Right atrium auricular region (tissue), 2 donors: ENCODE measurements at regions not wholly inside any gene's neighbourhood (a gene's known extent, or its start where the extent isn't known, plus 50 kb on each side); places are given as distances from the start of the nearest gene placed in this dataset.
"Not testable (repeated sequence)": the region's sequence is repeated elsewhere in the genome, so short reads cannot be mapped to it uniquely, and the experiment has no call there.

Source experiments
- DNase-seq: peaks from one replicate; pipeline ENCODE4 v3.0.0-alpha.2; 2019; ENCODE audit warnings: low spot score
- H3K27ac ChIP-seq, 2 donors: fragments of 200-600 bp; sonication (generic); 1 replicate in 1 of 2; 2 replicates in 1 of 2; pipeline ENCODE4 v1.5.1; 2016 to 2019
- H3K27me3 ChIP-seq, 2 donors: fragments of 200-600 bp; sonication (generic); one replicate each; pipeline versions ENCODE4 v1.5.1 to v1.6.0; 2017 to 2019
- H3K36me3 ChIP-seq: fragments of 200-600 bp; sonication (generic); one replicate; pipeline ENCODE4 v1.5.1; 2016
- H3K4me1 ChIP-seq, 2 donors: fragments of 200-600 bp; sonication (generic); one replicate each; pipeline versions ENCODE4 v1.5.1 to v1.6.0; 2017 to 2019
- H3K4me3 ChIP-seq, 2 donors: fragments of 200-600 bp; sonication (generic); 1 replicate in 1 of 2; 2 replicates in 1 of 2; pipeline ENCODE4 v1.5.1; 2017 to 2019; ENCODE audit warnings: mild to moderate bottlenecking in 1 of 2, moderate library complexity in 1 of 2
- H3K9me3 ChIP-seq, 2 donors: fragments of 200-600 bp; sonication (generic); one replicate each; pipeline ENCODE4 v1.5.1; 2019
- TF ChIP-seq, protein P1 (sequence below), 2 donors: fragments of 200-600 bp; sonication (generic); IDR thresholded peaks; one replicate each; pipeline ENCODE4 v1.5.1; 2019; ENCODE audit warnings: antibody characterized with exemption in 2 of 2

DNA sequence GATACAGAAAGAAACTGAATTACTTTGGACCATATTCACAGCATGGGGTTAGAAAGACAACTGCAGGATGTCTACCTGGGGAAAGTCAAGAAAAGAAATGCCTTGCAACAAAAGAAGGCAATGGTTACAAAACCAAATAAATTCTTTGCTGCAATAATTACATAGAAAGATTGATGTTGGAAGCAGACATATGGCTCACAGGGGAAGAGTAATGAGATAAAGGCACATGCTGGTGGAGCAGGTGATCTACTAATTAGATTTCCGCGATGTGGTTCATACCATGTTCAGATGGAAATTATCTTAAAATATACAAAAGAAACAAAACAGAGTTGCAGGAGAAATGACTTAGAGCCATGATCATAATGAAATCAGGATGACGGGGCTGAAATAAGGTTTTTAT is 718.8 kb upstream of the PKDCC start:
- DNase-seq: no peak
- Histone ChIP-seq H3K27me3 (no peaks in the 10 kb centered on the region), H3K36me3 (no peaks in the 10 kb centered on the region), H3K4me3 (no peak overlapping the region), H3K27ac (no peak overlapping the region), H3K9me3 (no peaks in the 10 kb centered on the region), H3K4me1 (no peaks in the 10 kb centered on the region)
- TF ChIP-seq, protein P1, sequence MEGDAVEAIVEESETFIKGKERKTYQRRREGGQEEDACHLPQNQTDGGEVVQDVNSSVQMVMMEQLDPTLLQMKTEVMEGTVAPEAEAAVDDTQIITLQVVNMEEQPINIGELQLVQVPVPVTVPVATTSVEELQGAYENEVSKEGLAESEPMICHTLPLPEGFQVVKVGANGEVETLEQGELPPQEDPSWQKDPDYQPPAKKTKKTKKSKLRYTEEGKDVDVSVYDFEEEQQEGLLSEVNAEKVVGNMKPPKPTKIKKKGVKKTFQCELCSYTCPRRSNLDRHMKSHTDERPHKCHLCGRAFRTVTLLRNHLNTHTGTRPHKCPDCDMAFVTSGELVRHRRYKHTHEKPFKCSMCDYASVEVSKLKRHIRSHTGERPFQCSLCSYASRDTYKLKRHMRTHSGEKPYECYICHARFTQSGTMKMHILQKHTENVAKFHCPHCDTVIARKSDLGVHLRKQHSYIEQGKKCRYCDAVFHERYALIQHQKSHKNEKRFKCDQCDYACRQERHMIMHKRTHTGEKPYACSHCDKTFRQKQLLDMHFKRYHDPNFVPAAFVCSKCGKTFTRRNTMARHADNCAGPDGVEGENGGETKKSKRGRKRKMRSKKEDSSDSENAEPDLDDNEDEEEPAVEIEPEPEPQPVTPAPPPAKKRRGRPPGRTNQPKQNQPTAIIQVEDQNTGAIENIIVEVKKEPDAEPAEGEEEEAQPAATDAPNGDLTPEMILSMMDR (IDR thresholded peaks at IDR 0.05): no peak

DNA sequence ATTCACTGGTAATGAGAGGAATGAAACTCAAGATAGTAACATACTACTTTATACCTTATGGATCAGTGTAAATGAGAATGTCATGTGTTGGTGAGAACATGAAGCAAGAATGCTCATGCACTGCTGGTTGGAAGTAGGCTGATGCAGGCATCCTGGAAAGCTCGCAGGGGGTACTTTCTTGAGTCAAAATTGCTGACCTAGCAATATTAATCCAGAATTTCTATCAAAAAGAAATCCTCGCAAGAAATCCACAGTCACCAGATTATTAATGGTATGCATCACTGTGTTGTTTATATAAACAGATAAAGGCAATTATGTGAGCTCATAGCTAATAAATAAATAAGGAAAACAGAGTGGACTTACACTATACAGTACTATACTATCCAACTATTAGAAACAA is 713.7 kb upstream of the PKDCC start:
- H3K27ac ChIP-seq: no peak overlapping the region
- H3K4me3 ChIP-seq: no peak overlapping the region
- H3K9me3 ChIP-seq: no peaks in the 10 kb centered on the region
- no peaks in the 10 kb centered on the region for H3K36me3 ChIP-seq
- no peaks in the 10 kb centered on the region for H3K4me1 ChIP-seq
- no peak for DNase-seq
- TF ChIP-seq, protein P1 (IDR thresholded peaks at IDR 0.05): no peak
- H3K27me3 ChIP-seq: no peaks in the 10 kb centered on the region

DNA sequence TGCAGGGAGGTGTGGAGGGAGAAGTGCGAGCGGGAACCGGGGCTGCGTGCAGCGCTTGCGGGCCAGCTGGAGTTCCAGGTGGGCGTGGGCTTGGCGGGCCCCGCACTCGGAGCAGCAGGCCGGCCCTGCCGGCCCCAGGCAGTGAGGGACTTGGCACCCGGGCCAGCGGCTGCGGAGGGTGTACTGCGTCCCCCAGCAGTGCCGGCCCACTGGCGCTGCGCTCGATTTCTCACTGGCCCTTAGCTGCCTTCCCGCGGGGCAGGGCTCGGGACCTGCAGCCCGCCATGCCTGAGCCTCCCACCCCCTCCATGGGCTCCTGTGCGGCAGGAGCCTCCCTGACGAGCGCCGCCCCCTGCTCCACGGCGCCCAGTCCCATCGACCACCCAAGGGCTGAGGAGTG is 712.2 kb upstream of the PKDCC start:
- H3K36me3 ChIP-seq, H3K27ac ChIP-seq, H3K9me3 ChIP-seq, H3K27me3 ChIP-seq, H3K4me3 ChIP-seq, H3K4me1 ChIP-seq, DNase-seq: not testable (repeated sequence)

DNA sequence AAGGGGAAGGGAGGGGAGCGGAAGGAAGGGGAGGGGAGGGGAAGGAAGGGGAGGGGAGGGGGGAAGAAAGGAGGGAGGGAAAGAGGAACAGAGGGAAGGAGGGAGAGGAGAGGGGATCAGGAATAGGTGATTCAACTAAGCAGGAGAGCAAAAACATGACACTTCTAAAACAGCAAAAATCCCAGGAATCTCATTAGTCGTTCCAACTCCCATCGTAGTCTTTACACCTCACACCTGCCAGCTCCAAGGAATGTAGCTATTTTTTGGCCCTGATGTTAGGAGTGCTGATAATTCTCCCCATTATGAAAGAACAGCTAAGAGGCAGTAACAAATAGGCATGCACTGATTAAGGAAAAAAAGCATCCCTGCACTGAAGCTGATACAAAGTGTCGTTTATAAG is 709.9 kb upstream of the PKDCC start:
- TF ChIP-seq, protein P1 (IDR thresholded peaks at IDR 0.05): no peak
- H3K27ac ChIP-seq: no peak overlapping the region
- no peaks in the 10 kb centered on the region for H3K9me3 ChIP-seq
- DNase-seq: no peak
- no peaks in the 10 kb centered on the region for H3K4me1 ChIP-seq
- no peak overlapping the region for H3K4me3 ChIP-seq
- H3K27me3 ChIP-seq: no peaks in the 10 kb centered on the region
- no peaks in the 10 kb centered on the region for H3K36me3 ChIP-seq

DNA sequence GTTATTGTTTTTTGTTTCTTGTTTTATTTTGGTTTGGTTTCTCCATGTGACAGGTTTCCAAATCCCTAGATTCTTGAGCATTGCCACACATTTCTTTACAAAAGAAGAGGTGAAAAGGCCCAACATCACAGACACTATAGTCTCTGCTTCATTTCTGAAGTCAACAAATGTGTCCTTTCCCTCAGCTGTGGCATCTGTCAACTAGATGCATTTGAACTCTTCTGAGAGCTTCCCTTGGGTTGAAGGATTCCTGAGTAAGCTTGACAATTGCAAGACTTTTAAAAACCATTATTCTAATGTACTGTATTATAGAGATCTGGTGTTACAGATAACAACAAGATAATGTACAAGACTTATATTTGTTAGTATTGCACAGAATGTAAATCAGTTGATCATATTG is 703.3 kb upstream of the PKDCC start:
- TF ChIP-seq, protein P1 (IDR thresholded peaks at IDR 0.05): no peak
- no peak overlapping the region for H3K4me3 ChIP-seq
- H3K27me3 ChIP-seq: no peaks in the 10 kb centered on the region
- H3K36me3 ChIP-seq: no peaks in the 10 kb centered on the region
- H3K27ac ChIP-seq: no peak overlapping the region
- no peaks in the 10 kb centered on the region for H3K9me3 ChIP-seq
- H3K4me1 ChIP-seq: no peaks in the 10 kb centered on the region
- DNase-seq: no peak

DNA sequence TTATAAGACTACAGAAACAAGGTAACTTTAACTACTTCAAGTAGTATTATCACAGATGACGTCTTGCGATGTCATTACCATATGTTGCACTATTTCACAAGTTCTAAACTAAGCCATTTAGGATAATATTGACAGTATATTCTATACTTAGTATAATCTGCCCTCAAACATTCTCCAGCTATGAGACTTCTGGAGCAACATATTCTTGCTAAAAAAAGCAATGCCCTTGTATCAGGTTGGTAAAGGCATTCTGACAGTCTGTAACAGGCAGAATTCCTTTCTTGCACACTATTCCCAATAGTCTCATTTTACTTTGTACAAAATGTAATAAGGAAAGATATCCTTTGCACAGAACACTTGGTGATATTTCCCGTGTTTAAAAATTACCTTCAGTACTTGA is 694.8 kb upstream of the PKDCC start:
- Histone ChIP-seq H3K36me3 (no peaks in the 10 kb centered on the region), H3K9me3 (no peaks in the 10 kb centered on the region), H3K4me1 (no peaks in the 10 kb centered on the region), H3K27me3 (no peaks in the 10 kb centered on the region), H3K27ac (no peak overlapping the region), H3K4me3 (no peak overlapping the region)
- DNase-seq: no peak
- TF ChIP-seq, protein P1 (IDR thresholded peaks at IDR 0.05): no peak
